Activated naive CD4-positive, alpha-beta T cell treated with Interleukin-2 at 50 U/mL for 16 hours (primary cell): ENCODE measurements at regions not wholly inside any gene's neighbourhood (a gene's known extent, or its start where the extent isn't known, plus 50 kb on each side); places are given as distances from the start of the nearest gene placed in this dataset.

Source experiments
- DNase-seq: peaks from one replicate; pipeline ENCODE4 v3.0.0-alpha.2; 2020

DNA sequence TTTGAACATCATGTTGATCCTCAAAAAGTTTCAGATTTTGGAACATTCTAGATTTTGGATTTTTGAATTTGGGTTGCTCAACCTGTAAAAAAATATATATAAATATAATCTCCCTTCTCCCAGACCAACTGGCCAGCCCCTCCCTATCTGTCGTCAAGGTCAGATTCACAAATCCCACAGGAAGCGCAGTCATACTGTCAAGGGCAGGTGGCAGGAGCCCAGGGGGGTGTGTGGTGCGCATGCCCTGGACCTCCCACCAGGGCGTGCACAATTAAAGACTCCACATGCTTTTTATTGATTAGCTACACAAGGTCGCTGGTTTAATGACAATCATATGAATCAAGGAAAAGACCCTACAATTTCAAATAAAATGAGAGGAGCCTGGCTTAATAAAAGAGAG is 77.0 kb upstream of the EEPD1 start:
- DNase-seq = no peak

DNA sequence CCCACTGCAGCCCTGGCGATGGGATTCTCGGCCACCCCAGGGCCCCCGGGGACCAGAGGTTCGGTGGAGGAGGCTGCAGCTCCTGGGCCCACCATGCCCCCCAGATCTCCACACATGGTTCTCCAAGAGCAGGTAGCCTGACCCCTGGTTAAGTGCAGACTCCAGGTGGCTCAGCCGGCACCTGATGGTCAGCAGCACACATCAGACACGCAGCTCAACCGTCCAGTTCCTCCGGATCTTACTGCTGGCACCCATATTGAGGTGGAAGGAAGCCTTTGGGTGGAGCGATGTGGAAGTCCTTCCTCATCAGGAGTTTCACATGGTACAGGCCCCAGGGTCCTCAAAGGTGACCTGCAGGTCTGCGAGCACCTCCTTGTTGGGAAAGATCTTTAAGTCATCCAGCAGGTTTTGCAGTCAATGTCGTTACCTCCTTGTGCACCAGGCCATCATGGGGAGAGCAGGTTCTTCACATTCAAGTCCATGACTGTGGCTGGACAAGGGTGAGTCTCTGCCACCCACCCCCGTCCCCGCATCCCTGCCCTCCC is 74.2 kb upstream of the EEPD1 start:
- DNase-seq = no peak

DNA sequence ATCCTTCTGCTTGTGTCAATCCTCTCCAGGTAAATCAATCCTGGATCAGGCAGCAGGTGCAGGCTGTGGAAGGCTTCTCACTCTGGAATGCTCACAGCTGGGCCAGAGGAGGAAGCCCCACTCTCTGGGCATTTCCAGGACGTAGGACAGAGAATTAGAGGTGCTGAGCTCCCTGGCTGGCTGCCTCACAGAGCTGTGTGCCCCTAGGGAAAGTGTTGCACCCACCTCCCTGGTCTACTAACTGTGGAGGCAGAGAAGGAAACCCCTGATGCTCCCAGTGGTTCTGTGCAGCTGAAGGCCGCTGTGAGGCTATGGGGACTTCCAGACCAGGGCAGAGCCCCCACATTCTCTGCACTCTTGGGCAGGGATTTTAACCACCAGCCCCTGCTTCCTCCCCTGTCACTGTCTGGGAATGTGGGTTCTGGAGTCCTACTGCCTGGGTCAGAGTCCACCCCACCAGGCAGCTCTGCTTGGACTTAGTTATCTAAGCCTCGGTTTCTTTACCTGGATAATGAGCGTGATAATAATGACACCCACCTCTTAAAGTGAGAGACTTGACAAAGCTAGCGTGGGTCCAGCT is 73.5 kb upstream of the EEPD1 start:
- no peak for DNase-seq

DNA sequence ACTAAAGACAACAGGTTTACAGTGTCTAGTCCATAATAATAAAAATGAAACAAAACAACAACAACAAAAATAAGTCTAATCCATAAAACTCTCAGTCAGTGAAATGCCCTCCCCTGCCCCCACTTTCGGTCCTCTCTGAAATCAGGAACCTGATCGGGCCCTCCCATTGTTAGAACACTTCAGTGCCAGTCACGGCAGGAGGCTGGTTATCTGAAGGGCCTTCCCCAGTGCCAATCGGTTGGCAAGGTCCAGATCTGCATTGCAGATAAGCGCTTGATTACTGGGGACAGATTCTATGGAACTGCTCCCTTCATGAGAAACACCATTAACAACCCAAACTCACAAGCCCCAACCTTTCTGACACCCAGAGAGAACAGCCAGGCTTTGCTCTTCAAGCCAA is 72.2 kb upstream of the EEPD1 start:
- DNase-seq = no peak

DNA sequence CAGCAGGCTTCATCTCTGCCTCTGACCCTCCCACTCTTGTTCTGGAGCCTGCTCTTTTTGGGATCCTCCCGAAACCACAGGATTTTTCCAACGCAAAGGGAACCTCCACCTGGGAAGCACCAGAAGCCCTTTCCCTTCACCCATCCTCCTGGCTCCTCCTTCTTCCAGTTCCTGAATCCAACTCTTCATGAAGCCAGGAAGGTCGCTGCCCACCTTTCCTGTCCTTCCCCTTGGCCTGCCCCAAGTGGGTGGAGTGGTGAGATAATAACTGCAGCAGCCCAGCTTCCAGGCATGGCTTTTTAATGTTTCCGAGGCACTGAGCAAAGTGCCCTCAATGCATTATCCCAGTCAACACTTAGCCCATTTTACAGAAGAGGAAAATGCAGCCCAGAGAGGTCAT is 70.8 kb upstream of the EEPD1 start:
- no peak for DNase-seq

DNA sequence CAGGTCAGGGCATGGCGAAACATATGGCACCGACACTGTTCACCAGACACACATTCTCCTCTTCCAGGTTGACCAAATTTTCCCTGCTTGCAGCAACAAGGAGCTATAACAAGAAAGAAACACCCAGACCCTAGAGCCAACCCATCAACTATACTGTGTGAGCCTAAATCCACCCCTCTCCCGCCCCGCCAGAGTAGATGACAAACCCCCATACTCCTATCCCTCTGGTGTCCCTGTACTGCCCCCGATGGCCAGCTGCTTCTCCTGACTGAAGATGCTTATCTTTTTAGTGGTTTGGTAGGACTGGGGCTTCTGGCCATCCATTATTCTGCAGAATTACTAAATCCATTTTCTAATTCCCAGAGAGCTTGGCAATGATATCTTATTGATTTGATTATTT is 70.1 kb upstream of the EEPD1 start:
- DNase-seq = no peak

DNA sequence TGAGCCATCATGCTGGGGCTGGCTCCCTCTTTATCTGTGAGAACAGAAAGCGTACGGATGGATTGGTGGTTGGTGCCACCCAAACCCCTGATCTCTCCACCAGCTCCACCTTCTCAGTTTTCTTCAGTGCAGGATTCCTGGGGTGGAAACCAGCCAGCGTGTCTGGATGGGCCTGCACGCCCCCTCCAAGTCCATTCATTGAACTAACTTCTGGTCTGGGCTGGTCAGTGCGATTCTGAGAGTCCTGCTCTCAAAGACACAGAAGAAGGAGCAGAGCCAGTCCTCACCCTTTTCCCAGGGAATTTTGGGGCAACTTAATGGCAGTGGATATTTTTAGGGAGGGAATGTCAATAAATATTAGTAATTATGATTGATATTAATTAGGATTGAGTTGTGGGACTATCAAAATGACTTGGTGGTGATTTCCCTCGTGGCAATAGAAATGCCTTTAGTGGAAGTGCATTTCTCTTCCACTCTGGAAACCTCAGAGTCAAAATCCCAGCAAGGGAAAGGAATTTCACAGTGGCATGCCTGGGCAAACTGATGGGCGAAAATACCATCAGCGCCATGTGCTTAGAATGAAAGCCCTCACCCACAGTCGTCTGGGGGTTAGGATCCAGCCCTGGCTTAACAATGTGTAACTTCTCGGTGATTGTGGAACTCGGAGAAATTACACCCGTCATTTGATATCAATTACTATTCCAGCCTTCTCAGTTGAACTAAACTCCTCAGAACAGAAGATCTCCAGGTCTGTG is 69.3 kb upstream of the EEPD1 start:
- no peak for DNase-seq

DNA sequence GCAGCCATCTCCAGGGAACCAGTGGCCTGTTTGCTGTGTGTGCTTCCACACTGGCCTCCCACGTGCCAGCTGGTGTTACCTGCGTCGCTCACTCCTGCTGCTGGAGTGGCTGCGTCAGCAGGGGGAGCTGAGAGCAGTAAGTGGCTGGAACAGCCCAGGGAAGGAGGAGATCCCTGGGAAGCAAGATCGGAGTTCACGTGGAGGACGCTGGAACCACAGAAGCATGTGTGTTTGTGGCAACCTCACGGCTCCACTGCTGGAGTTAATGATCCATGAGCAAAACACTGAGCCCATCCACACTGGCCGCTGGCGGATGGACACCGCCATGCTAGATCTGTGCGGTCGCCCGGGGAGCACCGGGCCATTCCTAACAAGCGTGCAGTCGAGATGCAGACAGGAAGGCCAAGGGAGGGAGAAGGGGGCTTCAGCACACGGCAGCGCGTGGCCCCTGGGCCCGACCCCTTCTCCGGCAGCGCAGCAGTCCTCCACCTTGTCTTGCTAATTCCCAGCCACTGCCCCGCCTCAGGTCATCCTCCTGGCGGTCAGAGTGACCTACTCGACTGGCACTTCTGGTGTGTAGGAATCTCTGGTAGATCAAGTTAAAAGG is 68.5 kb upstream of the EEPD1 start:
- no peak for DNase-seq

DNA sequence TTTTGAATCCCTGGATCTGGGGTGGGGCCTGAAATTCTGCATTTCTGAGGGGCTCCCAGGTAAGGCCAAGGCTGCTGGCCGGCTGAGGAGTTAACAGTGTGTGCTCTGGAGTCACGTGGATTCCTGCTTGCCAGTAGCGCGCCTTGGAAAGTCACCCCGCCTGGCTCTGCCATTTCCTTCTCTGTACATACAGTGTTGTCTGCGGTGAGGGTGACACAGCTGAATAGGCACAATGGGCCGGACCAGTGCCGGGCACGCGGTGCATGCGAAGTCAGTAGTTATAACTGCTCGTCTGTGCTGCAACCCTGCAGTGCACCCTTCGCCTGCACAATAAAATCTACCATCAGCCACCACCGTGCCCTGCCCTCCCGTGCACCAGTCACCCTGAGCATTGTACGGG is 68.0 kb upstream of the EEPD1 start:
- DNase-seq = no peak

DNA sequence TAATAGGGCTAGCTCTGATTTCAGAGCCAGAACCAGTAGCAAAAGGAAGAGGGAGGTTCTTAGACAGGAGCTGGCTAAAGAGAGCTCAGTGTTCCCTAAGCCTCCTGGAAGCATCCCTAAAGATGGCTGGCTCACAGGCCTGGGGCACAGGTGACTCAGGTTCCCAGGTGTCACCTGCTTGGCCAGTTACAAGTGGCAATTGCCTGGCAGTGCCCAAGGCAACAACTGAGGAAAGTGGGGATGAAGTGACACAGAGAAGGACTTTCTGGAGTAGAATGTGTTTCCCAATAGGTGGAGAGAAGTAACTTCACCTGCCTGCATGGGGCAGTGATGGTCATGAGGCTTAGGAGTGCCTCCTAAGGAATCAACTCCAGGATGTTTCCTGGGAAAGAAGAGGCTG is 66.5 kb upstream of the EEPD1 start:
- no peak for DNase-seq

DNA sequence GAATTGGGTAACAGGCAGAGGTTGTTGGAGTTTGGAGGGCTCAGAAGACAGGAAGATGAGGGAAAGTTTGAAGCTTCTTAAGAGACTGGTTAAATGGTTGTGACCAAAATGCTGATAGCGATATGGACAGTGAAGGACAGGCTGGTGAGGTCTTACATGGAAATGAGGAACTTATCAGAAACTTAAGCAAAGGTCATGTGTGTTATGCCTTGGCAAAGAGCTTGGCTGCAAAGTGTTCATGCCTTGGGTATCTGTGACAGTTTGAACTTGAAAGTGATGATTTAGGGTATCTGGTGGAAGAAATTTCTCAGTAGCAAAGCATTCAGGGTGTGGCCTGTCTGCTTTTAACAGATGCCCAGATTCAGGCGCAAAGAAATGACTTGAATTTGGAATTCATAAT is 64.5 kb upstream of the EEPD1 start:
- no peak for DNase-seq

DNA sequence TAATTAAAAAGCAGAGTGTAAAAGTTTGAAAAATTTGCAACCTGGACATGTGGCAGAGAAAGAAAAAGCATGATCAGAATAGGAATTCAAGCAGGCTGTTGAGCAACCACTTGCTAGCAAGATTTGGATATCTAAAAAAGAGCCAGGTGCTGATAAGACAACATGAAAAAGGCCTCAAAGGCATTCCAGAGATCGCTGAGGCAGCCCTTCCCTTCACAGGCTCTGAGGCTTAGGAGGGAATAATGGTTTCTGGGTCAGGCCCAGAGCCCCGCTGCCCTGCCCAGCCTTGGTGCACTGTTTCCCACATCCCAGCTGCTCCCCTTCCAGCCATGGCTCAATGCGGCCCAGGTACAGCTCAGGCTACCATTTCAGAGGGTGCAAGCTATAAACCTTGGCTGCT is 64.1 kb upstream of the EEPD1 start:
- DNase-seq = no peak

DNA sequence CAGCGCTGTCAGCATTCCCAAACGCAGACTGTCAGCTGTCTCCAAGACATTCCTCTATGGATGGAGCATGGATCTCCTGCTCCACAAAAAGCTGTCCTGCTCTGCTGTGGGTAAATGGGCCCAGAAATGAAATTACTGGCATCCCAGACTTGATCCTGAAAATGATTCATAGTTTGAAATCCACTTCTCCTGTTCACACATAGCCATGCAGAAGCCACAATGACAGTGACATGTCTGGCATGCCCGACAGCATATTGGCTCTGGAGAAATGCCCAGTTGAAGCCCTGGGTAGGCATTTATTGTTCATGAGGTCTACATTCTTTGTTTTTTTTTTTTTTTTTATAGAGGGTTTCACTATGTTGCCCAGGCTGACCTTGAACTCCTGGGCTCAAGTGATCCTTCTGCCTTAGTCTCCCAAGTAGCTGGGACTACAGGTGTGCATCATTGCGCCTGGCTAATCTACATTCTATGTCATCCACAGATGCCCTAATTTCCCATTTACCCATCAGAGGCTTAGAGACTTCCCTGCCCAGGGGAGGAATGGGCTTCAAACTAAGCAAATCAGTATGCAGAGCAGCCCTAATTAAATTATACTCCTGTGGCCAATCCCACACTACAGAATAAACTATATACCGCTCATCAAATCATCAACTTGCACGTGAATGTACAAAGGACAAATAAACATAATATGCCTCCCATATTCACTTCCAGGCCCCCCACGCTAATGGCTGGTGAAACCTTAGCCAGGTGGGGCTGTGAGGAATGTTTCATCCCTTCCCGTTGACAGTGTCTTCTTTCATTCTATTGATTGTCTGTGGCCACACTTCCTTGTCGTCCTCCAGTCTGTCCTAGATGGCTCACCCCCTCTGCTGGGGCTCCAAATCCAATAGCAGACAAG is 61.8 kb upstream of the EEPD1 start:
- no peak for DNase-seq

DNA sequence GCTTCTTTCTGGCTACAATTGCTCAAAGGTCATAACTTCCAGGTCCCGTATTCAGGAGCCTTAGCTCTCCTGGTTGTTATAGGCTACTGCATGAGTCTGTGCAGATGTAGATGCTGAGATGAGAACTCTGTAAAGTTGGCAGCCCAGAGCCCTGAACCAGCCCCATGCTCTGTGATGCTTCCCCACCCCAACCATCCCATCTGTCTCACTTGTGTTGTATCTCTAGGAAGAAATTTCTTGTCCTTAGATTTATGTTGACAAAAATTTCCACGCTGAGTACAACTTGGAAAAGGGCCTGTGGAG is 61.2 kb upstream of the EEPD1 start:
- DNase-seq = no peak

DNA sequence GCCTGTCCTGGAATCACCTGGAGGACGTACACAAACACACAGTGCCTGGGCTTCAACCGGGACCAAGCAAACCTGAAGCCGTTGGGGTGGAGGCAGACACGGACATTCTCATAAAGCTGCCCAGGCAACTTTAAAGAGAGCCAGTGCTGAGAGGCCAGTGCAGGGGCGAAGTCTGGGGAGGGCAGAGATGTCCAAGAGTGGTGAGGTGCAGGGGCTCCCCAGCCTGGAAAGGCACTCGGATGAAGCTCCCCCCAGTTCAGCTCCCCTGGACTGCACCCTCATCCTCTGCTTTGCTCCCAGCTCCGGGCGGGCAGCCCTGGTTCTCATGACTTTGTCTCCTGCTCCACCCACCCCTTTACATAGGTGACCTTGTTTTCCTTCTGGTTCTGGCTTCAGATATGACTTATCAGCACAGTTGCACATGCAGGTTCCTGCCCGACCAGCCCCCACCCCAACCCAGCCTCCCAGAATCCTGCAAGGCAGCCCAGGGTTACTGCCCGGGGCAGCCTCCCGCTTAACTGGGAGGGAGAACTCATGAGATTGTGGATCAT is 60.8 kb upstream of the EEPD1 start:
- no peak for DNase-seq

DNA sequence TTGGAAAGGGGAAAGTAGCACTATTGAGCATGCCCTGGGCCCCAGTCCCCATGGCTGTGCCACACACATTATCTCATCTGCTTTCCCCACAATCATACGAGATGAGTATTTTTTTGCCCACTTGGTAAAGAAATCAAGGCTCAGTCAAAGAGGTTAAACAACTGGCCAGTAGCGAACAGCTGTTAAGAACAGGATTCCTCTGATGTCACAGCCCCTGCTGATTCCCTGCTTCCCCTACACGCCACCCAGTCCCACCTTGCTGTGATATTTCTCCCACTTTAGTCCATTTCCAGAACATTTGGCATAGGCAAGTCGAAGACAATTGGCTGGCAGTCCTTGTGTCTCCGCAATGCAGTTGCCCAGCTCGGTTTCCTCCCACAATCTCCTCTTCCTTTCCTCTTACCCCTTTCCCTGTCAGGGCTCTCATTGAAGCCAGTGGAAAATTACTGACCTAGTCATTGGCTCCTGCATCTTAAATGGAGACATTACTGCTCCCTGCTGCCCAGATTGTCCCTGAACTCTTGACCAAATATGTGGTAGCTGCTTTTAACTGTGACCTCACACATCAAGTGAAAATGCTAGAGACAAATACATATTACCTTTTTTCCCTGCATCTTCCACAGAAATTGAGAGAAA is 56.5 kb upstream of the EEPD1 start:
- DNase-seq = no peak

DNA sequence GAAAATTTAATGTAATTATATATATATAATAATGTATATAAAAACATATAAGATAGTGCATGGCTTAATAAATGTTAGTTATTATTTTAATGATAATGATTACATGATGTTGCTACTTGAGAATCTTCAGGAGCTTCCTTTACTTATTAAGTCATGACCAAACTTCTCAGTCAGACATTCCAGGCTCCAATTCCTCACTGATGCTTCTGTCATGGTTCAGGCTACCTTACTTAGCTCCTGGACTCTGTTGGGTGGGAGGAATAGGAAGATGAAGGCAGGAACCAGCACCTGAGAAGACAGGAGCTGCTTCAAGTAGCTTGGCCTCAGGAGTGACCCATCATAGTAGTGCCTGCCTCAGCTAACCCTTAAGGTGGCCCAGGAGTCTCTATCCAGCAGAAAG is 55.0 kb upstream of the EEPD1 start:
- DNase-seq = no peak

DNA sequence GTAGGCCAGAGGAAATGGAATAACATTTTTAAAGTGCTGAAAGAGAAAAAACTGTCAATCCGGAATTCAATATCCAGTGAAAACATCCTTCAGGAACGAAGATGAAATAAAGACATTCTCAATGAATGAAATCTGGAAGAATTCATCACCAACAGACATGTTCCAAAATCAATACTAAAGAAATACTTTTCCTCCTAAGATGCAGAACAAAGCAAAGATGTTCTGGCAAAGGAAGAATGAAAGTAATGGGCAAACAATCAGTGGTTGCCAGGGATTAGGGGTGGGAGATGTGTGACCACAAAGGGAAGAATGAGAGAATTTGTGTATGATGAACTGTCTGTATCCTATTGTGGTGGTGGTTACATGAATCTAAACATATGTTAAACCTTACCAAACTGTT is 52.8 kb upstream of the EEPD1 start:
- DNase-seq = no peak

DNA sequence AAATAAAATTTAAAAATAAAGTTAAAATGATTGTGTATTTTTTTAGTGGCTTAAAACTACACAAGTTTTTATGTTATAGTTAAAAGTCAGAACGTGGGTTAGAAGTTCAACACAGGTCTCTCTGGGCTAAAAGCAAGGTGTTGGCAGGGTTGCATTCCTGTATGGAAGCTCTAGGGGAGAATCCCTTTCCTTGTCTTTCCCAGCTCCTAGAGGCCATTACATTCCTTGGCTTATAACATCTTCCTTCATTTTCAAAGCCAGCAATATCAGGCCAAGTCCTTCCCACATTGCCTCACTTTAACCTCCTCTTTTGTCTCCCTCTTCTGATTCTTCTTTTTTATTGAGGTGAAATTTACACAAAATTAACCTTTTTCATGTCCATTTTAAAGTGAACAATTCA is 52.4 kb upstream of the EEPD1 start:
- no peak for DNase-seq
